ENCODE measurements at regions not wholly inside any gene's neighbourhood (a gene's known extent, or its start where the extent isn't known, plus 50 kb on each side); places are given as distances from the start of the nearest gene placed in this dataset.

GRCh38 chr1:218494449-218494852 lies 149.3 kb downstream of the TGFB2 start:
- TF ChIP-seq CTCF (IDR thresholded peaks at IDR 0.05) (no peak), POLR2AphosphoS5 (IDR thresholded peaks at IDR 0.05) (no peak), POLR2A (IDR thresholded peaks at IDR 0.05) (no peak), EP300 (IDR thresholded peaks at IDR 0.05) (no peak)

Data from upper lobe of left lung (tissue), 4 donors.